Caco-2 (cell line): ENCODE measurements at regions not wholly inside any gene's neighbourhood (a gene's known extent, or its start where the extent isn't known, plus 50 kb on each side); places are given as distances from the start of the nearest gene placed in this dataset.
A peak's percentile ranks its signal among the peaks of the same experiment; 100 is the strongest.

ENCODE experiments used
- BruUV-seq: library from RNA; stranded (reverse); fragments of 400-500 nt; replicated peaks from 2 replicates; lab custom pipeline; 2021; lab: Mats Ljungman, UMichigan
- CTCF ChIA-PET: fragments of 300-600 bp; sonication (Branson Sonifier 250); formaldehyde crosslinking; loops from one replicate; lab custom pipeline; 2022; ENCODE audit warnings: antibody characterized with exemption; lab: Charles Lee
- POLR2A ChIA-PET: fragments of 300-600 bp; sonication (Branson Sonifier 250); formaldehyde crosslinking; loops from one replicate; lab custom pipeline; 2022; ENCODE audit warnings: antibody characterized with exemption; lab: Charles Lee
- DNase-seq, 2 experiments: peaks; one replicate each; pipeline versions ENCODE4 v3.0.0 to v3.0.0-alpha.2; 2020 to 2022
- H3K27me3 ChIP-seq: replicated peaks from 2 replicates; pipeline ENCODE4 v1.6.0; 2011; ENCODE audit warnings: low read length; ENCODE audit not compliant: control insufficient read depth, insufficient read depth
- H3K36me3 ChIP-seq: 2 replicates; pipeline ENCODE4 v1.5.1; 2011; ENCODE audit warnings: low read length; ENCODE audit not compliant: control insufficient read depth, insufficient read depth
- H3K4me1 ChIP-seq: fragments of 250-450 bp; sonication (Bioruptor Pico); 2 replicates; pipeline ENCODE4 v1.5.1; 2020; ENCODE audit warnings: mild to moderate bottlenecking
- H3K4me3 ChIP-seq: 2 replicates; pipeline ENCODE4 v1.5.1; 2011; ENCODE audit warnings: low read depth, mild to moderate bottlenecking, control low read depth, low read length
- H3K9me3 ChIP-seq: fragments of 250-450 bp; sonication (Bioruptor Pico); 2 replicates; pipeline ENCODE4 v1.5.1; 2020; ENCODE audit warnings: mild to moderate bottlenecking, moderate library complexity
- H3K27ac Mint-ChIP-seq: one replicate; pipeline ENCODE4 v1.8.0; 2022; ENCODE audit warnings: mixed read lengths; ENCODE audit not compliant: unreplicated experiment
- H3K27me3 Mint-ChIP-seq: one replicate; pipeline ENCODE4 v1.8.0; 2022; ENCODE audit warnings: mixed read lengths; ENCODE audit not compliant: insufficient read depth, unreplicated experiment
- H3K36me3 Mint-ChIP-seq: one replicate; pipeline ENCODE4 v1.8.0; 2022; ENCODE audit warnings: mild to moderate bottlenecking, mixed read lengths; ENCODE audit not compliant: insufficient read depth, unreplicated experiment
- H3K4me1 Mint-ChIP-seq: one replicate; pipeline ENCODE4 v1.8.0; 2022; ENCODE audit warnings: low read depth, mixed read lengths; ENCODE audit not compliant: unreplicated experiment
- H3K4me3 Mint-ChIP-seq: one replicate; pipeline ENCODE4 v1.8.0; 2022; ENCODE audit warnings: mild to moderate bottlenecking, moderate library complexity, mixed read lengths; ENCODE audit not compliant: unreplicated experiment
- H3K9me3 Mint-ChIP-seq: one replicate; pipeline ENCODE4 v1.8.0; 2022; ENCODE audit warnings: mixed read lengths; ENCODE audit not compliant: unreplicated experiment
- intact Hi-C: fragments of 100-400 bp; cut with micrococcal nuclease; formaldehyde crosslinking; loops from one replicate; pipeline ENCODE4 v1.10.0; 2022; ENCODE audit not compliant: unreplicated experiment
- TF ChIP-seq, protein P1 (sequence below), 2 experiments: fragments of 200-600 bp in 1 of 2; IDR thresholded peaks; 1 replicate in 1 of 2; 2 replicates in 1 of 2; pipeline versions ENCODE4 v1.5.1 to v1.8.0; 2011 to 2022; ENCODE audit warnings: antibody characterized with exemption in 1 of 2, control low read depth in 1 of 2, inconsistent platforms in 1 of 2, low read depth in 1 of 2, low read length in 1 of 2, mild to moderate bottlenecking in 1 of 2, moderate library complexity in 1 of 2; ENCODE audit not compliant: insufficient read depth in 1 of 2, severe bottlenecking in 1 of 2, unreplicated experiment in 1 of 2

DNA sequence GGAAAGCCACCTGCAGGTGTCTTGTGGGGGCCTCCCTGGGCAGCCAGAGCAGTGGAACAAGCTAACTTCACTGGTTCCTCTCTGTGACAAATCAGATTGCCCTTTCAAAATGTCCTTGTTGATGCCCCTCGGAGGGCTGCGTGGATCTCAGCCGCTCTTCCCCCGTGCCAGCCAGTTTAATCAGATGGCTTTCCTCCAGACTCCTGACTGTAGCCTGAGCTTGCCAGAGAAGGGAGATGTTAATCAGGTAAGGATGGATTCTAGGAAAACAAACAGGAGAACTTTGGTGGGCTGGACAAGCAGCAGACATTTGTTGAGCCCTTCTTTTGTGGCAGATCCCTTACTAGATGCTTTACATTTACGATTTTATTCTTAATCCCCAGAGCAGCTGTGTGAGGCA lies 88.2 kb downstream of the DMRTA2 start:
- CTCF ChIA-PET, result no interaction called here
- no peak for DNase-seq
- intact Hi-C loops, result no loop called here

DNA sequence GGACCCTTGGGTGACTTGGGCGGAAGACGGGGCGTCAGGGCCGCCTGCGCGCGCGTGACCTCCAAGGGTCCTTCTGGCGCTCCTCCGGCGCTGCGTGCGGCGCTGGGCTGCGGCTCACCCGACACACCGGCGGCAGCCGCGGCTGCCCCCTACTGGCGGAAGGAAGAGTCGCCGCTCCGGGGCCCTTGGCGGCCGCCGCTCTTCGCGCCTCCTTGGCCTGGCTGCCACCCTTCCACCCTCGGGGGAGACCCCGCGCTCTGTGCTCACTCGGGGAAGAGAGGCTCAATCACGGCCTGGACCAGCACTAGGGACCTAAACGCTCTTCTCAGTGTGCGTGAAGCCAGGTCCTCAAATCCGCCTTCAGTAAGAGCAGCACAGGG lies 89.7 kb downstream of the DMRTA2 start:
- intact Hi-C loops, result no loop called here
- H3K27ac Mint-ChIP-seq, result no peak overlapping the region
- CTCF ChIA-PET, result no interaction called here
- BruUV-seq, result no TSS peak
- Histone ChIP-seq H3K36me3 (no peaks in the 10 kb centered on the region), H3K4me1 (no peaks in the 10 kb centered on the region), H3K9me3 (no peaks in the 10 kb centered on the region), H3K27me3 (no peaks in the 10 kb centered on the region), H3K4me3 (no peak overlapping the region)
- H3K36me3 Mint-ChIP-seq, result no peaks in the 10 kb centered on the region
- H3K4me3 Mint-ChIP-seq, result no peak overlapping the region
- H3K27me3 Mint-ChIP-seq, result peaks cover 19% of the 10 kb centered on the region
- no peaks in the 10 kb centered on the region for H3K9me3 Mint-ChIP-seq
- POLR2A ChIA-PET, result no interaction called here
- H3K4me1 Mint-ChIP-seq, result no peaks in the 10 kb centered on the region
- DNase-seq, result no peak
- TF ChIP-seq, protein P1, sequence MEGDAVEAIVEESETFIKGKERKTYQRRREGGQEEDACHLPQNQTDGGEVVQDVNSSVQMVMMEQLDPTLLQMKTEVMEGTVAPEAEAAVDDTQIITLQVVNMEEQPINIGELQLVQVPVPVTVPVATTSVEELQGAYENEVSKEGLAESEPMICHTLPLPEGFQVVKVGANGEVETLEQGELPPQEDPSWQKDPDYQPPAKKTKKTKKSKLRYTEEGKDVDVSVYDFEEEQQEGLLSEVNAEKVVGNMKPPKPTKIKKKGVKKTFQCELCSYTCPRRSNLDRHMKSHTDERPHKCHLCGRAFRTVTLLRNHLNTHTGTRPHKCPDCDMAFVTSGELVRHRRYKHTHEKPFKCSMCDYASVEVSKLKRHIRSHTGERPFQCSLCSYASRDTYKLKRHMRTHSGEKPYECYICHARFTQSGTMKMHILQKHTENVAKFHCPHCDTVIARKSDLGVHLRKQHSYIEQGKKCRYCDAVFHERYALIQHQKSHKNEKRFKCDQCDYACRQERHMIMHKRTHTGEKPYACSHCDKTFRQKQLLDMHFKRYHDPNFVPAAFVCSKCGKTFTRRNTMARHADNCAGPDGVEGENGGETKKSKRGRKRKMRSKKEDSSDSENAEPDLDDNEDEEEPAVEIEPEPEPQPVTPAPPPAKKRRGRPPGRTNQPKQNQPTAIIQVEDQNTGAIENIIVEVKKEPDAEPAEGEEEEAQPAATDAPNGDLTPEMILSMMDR (IDR thresholded peaks at IDR 0.05; ENCODE audit: insufficient read depth in 1 of 2, low read depth in 1 of 2, low read length in 1 of 2, severe bottlenecking in 1 of 2, unreplicated experiment in 1 of 2), result peak in 1 of 2 experiments; percentile 25

More for the DNA sequence above, 88.2 kb downstream of the DMRTA2 start:
- no peaks in the 10 kb centered on the region for H3K36me3 ChIP-seq
- H3K4me1 Mint-ChIP-seq, result no peaks in the 10 kb centered on the region
- H3K9me3 ChIP-seq, result no peaks in the 10 kb centered on the region
- no TSS peak for BruUV-seq
- no peaks in the 10 kb centered on the region for H3K4me1 ChIP-seq
- POLR2A ChIA-PET, result no interaction called here
- no peaks in the 10 kb centered on the region for H3K27me3 ChIP-seq
- no peaks in the 10 kb centered on the region for H3K9me3 Mint-ChIP-seq
- no peak overlapping the region for H3K27ac Mint-ChIP-seq
- H3K4me3 ChIP-seq, result no peak overlapping the region
- H3K27me3 Mint-ChIP-seq, result peaks cover 20% of the 10 kb centered on the region
- H3K4me3 Mint-ChIP-seq, result no peak overlapping the region
- TF ChIP-seq, protein P1 (IDR thresholded peaks at IDR 0.05; ENCODE audit: insufficient read depth in 1 of 2, low read depth in 1 of 2, low read length in 1 of 2, severe bottlenecking in 1 of 2, unreplicated experiment in 1 of 2), result no peak
- no peaks in the 10 kb centered on the region for H3K36me3 Mint-ChIP-seq

DNA sequence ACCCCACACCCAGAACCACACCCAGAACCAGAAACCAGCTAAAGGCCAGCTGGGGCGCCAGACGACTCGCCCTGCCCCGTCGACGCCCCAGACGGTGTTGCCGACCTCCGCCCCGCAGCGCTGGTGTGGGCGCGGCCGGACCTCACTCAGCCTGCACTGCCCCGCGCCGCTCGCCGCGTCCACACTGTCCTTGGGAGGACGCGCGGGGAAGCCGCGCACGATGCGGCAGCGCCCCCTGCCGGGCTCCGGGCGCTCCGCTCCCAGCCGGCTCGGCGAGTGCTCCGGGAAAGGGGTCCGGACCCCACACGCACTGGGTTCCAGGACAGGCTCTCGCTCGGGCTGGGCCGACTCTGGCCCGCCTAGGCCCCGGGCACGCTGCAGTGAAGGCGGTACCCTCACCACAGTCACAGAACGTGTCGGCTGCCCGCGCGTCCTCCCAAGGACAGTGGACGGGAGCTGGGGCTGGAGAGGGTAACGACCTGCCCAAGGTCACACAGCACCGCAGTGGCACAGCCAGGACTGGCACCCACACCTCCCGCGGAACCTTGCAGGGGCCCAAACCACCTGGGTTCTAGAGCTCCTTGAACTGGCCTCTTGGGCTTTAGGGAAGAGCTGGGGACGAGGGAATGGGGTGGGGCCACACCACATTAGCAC lies 90.2 kb downstream of the DMRTA2 start:
- Histone ChIP-seq H3K4me1 (no peaks in the 10 kb centered on the region), H3K9me3 (no peaks in the 10 kb centered on the region), H3K4me3 (no peak overlapping the region), H3K27me3 (no peaks in the 10 kb centered on the region), H3K36me3 (no peaks in the 10 kb centered on the region)
- Mint-ChIP-seq H3K27ac (no peak overlapping the region), H3K4me3 (no peak overlapping the region), H3K27me3 (peaks cover 17% of the 10 kb centered on the region), H3K4me1 (no peaks in the 10 kb centered on the region), H3K36me3 (no peaks in the 10 kb centered on the region), H3K9me3 (no peaks in the 10 kb centered on the region)
- intact Hi-C loops, result no loop called here
- BruUV-seq, result no TSS peak
- POLR2A ChIA-PET, result no interaction called here
- peak in 1 of 2 experiments; percentile 33 for DNase-seq
- TF ChIP-seq, protein P1 (IDR thresholded peaks at IDR 0.05; ENCODE audit: insufficient read depth in 1 of 2, low read depth in 1 of 2, low read length in 1 of 2, severe bottlenecking in 1 of 2, unreplicated experiment in 1 of 2), result peak; percentile 19 to 47
- CTCF ChIA-PET, result no interaction called here
